HG02885 (cell line): ENCODE measurements at regions not wholly inside any gene's neighbourhood (a gene's known extent, or its start where the extent isn't known, plus 50 kb on each side); places are given as distances from the start of the nearest gene placed in this dataset.

Experiments used
- ATAC-seq: cut with Tn5 transposase; IDR thresholded peaks from one replicate; pipeline ENCODE4 v1.9.1; 2021; ENCODE audit warnings: mild to moderate bottlenecking; ENCODE audit not compliant: unreplicated experiment, poor library complexity

DNA sequence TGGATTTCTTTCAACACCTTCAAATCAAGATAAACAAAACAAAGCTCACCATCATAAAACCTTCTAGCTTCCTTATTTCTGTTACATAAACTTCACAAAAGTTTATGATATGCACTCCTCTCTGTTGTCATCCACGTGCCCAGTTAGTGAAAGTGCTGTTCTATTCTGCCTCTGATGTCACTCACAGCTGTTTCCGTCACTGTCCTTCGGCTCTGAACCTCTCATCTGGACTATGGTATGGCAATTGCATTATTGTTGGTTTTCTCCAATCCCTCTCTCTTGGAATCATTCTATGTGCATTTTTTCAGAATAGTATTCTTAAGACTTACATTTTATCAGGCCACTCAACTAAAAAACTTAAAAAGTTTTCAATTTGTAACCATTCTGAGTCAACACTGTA lies 264.2 kb upstream of the DAPK1 start:
- ATAC-seq: no peak

DNA sequence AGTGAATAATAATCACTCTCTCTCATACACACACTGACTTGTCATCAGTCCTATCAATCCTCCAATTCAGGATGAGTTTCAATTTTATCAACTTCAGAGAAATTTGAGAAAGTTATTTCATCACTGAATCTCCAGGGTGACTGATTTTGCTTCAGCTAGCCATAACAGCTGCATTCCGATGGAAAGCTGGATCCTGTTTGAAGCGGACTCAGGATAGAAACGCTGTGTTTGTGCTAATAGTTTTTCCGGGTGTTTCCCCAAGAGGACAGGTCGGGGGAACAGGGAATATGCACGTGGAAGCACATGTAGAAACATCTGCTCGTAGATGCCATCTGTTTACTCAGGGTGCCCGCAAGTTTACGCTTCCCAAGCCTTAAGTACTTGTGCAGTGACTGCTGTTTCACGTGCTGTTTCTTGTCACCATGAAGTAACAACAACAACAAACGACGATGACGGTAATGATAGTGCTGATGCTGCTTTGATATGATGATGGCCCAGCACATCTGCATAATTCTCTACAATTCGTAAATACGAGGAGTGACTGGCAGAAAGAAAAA lies 263.7 kb upstream of the DAPK1 start:
- no peak for ATAC-seq

DNA sequence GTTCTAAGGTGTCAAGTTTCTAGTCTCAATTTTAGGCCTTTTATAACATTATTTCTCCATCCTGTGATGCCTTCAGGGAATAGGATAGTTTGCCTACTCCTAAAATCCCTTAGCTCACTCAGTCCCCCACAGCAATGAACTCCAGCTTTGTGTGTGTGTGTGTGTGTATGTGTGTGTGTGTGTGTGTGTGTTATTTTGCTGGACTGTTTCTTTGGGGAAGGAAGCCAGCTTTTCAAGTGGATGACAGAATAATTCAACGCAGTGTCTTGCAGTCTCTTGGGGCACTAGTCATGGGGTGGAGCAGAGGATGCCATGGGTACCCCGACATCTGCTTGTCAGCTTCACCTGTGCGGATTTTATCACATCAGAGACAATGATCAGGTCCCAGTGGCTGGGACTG lies 262.8 kb upstream of the DAPK1 start:
- no peak for ATAC-seq

DNA sequence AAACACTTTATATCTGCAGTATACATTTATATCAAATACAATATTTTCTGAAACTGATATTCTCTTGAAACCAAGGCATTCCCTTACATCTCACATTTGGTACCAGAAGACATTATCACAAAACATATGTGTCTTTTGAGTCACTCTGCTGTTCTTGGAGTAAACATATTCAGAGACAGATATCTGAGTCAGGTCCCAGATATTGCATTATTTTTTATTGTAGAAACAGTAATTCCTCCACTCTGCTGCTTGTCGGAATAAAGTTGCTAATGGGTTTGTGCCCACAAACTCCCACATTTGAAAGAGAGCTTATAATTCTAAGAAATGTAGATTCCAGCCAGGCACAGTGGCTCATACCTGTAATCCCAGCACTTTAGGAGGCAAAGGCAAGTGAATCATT lies 261.1 kb upstream of the DAPK1 start:
- no peak for ATAC-seq

DNA sequence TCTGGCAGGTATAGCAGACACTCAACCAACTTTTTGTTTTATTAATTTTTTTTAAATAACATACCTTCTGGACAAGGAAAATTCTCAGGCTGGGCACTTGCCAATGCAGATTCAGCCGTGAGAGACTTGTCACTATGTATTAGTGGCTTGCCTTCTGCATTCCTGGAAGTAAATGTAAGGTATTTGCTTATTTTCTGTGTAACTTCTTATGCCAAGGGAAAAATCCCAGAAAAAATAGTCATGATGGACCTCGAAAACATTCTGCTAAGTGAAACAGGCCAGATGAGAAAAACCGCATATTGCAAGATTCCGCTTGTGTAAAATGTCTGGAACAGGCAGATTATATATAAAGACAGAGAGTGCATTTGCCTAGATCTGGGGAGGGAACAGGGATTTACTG lies 260.3 kb upstream of the DAPK1 start:
- ATAC-seq: no peak

DNA sequence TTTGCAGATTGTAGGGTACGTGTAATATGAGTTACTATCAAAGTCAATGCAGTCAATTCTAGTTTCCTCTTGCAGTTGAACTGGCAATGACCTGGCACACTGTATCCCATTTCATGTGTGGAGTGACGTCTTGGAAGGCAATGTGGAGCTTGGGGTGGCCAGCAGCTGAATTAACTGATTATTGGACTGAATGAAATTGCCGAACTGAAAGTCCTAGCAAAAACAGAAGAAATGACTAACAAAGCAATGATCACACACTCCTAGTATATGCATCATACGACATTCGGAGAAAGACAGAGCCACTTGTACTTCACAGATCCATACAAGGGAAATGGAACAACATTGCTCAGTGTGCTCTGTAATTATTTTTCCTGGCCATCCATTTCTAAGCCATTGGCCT lies 259.1 kb upstream of the DAPK1 start:
- no peak for ATAC-seq

DNA sequence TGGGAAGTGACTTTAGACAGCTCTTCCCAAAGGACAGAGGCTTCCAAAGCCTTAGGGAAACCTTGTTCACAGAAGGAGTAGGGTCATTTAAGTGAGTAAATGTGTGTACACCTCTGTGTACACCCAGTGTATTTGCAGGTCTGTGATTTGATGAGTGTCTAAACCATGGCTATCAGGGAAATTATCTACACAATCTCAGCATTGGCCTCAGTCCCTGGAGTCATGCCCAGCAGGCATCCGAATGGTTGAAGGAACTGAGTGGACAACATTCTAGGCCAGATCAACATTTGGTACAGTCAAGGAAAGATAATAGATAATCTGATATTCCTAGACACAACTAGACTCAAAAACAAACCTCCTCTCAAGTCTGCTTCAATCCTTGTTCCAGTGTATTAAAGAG lies 258.4 kb upstream of the DAPK1 start:
- no peak for ATAC-seq

DNA sequence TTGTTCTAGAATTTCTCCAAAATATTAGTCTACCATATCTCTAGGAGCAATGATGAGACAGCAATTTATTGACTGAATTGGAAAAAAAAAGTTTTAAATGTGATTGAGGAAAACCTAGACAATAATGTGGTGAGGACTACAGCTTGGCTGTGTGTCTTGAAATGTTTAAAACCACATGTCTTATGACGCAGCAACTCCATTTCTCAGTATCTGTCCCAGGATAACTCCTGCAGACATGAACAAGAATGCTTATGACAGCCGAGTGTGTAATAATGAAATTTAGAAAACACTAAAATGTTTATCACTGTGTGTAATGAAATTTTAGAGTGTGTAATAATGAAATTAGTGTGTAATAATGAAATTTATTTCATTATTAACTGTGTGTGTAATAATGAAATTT lies 254.1 kb upstream of the DAPK1 start:
- no peak for ATAC-seq

DNA sequence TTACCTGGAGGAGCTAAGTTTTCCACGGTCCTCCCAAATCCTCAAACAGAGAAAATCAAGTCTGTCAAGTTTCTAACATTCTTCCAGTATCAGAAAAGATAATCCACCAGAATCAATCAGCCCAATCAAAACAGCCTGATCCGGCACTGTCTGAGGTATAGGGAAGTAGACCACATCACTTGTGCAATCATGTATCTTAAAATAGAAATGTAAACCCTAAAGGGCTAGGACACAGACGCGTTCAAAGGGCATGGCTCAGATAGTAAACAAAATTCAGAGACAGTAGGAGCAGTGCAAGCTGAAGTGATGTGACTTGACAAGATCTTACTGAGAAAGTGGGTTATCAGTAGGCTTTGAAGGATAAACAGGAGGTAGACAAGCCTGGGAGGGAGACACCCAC lies 252.4 kb upstream of the DAPK1 start:
- no peak for ATAC-seq

DNA sequence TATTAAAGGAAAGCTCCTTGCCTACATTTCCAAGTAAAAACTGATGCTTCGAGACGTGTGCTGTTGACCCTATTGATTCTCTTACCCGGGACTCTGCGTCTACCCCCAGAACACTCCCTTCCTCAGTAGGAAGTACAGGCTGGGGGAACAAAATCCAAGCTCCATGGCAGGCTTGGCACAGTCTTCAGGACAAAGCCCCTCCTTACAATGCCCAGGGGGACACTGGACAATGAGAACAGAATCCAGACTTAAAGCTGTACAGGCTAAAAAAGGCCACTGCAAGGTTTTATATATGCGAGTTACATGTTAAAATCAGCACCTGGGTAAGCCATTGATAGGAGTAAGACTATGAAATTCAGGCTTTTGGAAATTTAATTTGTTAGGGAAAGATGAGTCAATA lies 250.6 kb upstream of the DAPK1 start:
- no peak for ATAC-seq

DNA sequence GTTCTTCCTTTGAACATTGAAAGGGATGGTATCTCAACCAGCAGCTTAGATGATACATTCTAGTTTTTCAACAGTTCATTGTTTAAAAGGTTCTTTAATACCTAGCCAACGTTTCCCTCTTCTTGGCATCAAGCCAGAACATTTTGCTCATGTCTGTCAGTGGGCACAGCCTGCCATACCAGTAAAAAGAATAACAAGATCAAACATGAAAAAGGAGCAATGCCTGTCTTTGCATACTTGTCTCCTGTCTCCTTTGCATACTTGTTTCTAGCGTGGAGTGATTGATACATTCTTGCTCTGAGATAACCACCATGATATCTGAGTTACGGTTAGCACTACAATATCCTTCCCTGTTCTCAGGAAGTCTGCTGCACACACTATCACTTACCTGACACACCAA lies 248.6 kb upstream of the DAPK1 start:
- no peak for ATAC-seq

DNA sequence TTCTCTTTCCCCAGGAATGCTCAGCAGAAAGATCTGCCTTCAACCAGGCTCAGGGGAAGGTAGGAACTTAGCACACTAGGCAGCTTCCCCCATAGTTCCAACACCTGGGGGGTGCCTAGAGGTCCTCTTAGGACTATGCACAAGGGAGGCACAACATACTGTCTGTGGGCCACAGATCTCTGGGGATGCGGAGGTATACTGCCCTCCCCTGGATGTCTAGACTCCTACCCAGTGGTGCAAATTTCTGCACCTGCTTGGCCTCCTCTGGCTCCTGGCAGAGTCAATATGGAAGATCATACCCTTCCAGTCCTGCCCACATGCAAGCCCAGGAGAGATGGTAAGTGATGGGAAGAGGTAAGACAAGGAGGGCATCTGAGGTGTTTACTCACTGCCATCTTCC lies 247.5 kb upstream of the DAPK1 start:
- ATAC-seq: no peak

DNA sequence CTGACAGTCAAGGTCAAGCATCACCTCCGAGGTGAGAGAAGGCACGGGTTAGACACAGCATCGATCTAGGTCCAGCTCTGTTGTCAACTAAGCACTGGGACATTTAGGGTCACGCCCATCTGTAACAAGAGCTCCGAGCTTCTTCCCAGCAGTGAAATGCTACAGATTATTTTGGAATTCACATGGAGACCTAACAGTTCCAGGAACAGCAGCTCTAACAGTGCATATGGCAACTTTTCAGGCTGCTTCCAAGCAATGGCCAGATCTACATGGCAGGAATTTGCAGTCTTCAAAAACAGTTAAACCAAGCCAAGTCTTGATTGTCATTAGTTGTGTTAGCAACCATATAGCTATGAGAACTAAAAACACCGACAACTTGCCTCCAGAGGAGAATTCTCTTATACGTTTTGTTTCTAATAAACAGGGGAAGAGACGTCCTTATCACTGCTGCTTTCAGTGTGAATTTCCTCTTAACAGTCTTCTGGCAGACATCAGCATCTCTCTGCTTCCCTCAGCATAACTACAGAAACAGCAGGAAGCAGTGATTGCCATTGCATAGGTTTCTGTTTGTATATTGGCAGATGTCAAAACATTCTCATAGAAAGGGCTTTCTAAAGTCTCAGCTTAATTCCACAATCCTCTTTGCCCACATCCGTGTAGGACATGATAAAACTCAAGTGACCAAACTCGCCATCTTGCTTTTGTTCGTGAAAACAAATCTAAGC lies 242.1 kb upstream of the DAPK1 start:
- no peak for ATAC-seq

DNA sequence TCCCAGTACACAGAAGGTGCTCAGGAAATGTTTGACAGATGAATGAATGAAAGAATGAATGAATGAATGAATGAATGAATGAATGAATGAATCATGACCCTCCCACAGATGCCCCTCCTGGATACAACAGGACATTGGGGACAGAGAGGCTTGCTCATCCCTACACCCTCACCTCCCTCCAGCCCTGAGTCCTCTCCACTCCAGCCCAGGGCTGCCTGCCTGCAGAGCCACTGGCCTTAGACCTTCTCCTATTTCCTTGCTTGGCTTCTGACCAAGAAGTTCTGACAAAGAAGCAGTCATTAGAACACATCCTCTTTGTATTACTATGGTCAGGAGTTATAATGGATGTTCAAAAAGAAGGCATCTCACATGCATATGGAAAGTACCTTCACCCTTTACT lies 240.7 kb upstream of the DAPK1 start:
- ATAC-seq: no peak

DNA sequence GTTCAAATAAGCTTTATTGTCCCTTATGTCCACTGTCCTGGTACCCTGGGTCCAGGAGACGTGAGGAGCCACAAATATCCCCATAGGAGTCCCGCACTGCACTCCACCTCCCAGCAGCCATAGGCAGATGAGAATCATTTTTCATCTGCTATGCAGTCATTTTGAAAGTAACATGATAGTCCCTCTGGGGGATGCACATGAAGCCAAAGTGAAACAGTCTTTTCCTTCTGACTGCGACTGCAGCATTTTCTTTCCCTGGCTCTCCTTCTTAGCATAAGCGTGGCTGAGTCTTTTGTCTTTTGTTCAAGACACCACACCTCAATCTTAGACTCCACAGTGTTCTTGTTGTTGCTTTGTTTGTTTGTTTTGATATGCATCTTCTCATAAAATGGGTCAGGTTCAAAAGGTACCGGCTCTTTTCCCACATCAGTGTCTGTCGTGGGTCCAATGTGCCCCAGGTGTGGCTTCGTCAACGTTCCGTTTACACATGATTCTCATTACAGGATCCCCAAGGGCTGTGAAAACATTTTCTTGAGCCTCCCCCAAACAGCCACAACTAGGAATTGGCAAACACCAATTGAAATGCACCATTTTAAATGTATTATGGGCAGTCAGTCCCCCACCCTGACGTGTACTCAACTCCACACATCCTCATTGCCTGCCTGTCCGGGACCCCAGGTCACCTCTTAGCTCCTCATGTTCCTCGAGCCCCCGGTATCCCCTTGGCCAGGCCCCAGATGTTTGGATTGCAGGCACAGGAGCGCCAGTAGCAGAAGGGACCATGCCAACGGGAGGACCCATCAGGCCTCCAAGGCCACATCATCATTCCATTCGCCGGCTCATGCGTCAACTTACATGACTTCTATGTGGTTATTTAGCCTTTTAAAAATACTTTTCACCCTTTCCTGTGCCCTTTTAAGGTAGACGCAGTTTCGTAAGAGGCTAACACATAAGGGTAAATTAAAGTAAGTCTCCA lies 237.8 kb upstream of the DAPK1 start:
- no peak for ATAC-seq

DNA sequence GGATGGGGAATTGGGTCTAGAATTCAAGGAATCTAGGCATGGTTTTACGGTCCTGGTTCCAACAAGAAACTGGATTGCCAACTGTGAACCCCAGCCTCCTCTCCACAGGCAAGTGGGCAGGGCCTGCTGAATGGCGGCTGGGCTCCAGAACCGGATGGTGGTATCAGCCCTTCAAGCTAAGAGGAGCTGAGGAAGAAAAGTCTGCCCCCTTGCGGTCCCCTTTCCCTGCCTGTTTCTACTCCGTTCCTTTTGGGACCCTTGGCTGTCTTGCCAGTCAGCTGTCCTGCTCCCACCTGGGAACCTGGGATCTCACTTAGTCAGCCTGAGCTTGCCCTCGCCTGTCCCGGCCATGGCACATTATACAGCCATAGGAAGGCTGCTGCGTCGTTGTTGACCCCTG lies 234.4 kb upstream of the DAPK1 start:
- no peak for ATAC-seq

DNA sequence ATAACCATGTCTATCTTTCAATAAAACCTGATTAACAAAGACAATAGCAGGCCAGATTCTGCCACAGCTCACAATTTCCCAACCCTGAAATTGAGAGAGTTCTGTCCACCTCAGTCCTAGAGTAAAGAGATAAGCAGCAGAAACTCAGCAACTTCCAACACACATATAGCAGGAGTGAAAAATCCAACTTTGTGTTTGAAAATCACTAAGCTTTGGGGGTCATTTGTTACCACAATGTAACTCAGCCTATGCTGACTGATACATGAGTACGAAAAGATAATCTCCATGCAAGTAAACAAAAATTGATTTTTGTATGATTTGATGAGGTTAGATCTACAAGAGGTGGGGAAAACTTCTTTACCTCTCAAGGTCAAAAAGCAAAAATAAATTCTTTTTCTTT lies 231.0 kb upstream of the DAPK1 start:
- ATAC-seq: no peak

DNA sequence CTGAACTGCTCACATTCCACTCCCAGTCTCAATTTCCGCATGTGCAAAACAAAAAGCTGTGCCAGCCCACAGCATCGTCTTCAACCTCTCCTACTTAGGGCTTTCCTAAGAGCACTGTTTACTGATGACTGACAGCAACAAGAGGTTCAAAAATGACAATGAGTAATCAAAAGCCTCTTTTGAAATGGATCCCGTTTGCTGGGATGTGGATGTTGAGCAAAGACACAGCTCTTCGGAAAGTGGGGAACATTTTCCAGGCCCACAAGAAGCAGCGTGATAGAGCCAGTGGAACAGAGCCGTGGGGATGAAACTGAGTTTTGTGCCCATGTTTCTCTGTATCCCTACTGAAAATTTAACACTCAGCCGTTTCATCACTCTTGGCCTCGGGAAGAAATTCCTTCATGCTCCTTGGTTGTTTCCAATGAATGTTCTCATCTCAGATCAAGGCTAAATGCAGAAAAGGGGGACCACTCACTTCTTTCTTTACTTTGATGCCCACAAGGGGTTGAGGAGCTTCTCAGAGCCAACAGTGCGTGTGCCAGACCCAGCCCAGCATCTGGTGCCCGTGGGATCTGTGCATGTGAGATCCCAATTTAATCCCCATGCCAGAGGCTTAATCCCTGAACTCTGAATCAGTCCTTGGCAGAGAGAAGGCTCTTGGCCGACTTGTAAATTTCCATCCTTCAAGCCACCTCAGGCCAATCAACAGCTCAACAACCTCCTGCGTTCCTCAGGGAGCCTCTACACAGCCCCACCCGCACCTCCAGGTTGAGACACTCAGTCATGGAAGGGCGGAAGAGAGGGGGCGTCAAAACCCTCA lies 230.2 kb upstream of the DAPK1 start:
- no peak for ATAC-seq

DNA sequence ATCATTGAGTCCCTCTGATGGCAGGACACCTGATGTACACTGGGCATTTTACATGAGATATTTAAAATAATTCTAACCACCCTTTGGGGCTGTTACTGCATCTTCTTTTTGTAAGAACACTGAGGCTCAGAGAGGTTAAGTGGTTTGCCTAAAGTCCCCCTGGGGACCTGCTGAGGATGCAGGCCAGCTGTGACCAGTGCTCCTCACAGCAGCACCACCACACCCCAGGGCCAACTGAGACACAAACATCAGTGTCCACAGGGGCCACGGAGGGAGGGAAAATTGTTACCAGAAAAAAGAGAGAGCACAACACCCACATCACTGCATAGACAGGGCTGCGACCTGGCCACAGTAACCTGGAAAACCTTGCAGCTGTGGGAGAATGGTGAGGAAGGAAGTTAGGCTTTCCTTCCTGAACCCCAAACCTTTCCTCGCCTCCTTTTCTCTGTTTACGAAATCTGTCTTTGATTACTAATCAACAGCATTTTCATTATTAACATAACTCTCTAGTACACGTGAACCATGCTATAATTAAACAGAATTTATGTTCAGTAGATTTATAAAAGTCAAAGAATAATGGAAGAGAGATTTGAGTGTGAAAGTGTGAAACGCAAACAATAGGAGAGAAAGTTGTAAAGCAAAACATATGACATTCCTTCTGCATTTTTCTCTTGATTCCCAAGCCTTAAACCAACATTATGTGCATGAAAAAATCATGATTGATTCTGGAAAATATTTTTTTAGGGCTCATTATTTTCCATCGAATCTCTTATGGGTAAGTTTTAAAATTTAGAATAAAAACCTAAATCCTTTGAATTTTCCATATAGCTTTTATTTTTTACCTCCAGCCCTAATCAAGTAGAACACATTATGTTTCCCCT lies 228.1 kb upstream of the DAPK1 start:
- ATAC-seq: no peak
